A673 (cell line): ENCODE measurements at regions not wholly inside any gene's neighbourhood (a gene's known extent, or its start where the extent isn't known, plus 50 kb on each side); places are given as distances from the start of the nearest gene placed in this dataset.

Source experiments
- BruUV-seq: library from RNA; stranded (reverse); fragments of 400-500 nt; replicated peaks from 2 replicates; lab custom pipeline; 2021; lab: Mats Ljungman, UMichigan
- CTCF ChIA-PET: fragments of 300-600 bp; sonication (Branson Sonifier 250); formaldehyde crosslinking; loops from one replicate; lab custom pipeline; 2022; ENCODE audit warnings: antibody characterized with exemption; lab: Charles Lee
- POLR2A ChIA-PET: fragments of 300-600 bp; sonication (Branson Sonifier 250); formaldehyde crosslinking; loops from one replicate; lab custom pipeline; 2022; ENCODE audit warnings: antibody characterized with exemption; ENCODE audit not compliant: low non-redundant PET; lab: Charles Lee
- DNase-seq: peaks from one replicate; pipeline ENCODE4 v3.0.0-alpha.2; 2015; ENCODE audit warnings: low spot score
- H3K27ac ChIP-seq: fragments of 200-600 bp; sonication (generic); 2 replicates; pipeline ENCODE4 v1.5.1; 2016; ENCODE audit warnings: mixed run types, low read depth, mild to moderate bottlenecking, mixed read lengths, antibody characterized with exemption, low read length; ENCODE audit not compliant: poor library complexity, severe bottlenecking
- H3K27me3 ChIP-seq: fragments of 200-600 bp; sonication (generic); replicated peaks from 2 replicates; pipeline ENCODE4 v1.6.1; 2017; ENCODE audit warnings: mixed run types, low read depth, mild to moderate bottlenecking, mixed read lengths, antibody characterized with exemption, low read length; ENCODE audit not compliant: insufficient read depth, poor library complexity
- H3K36me3 ChIP-seq: fragments of 200-600 bp; sonication (generic); 2 replicates; pipeline ENCODE4 v1.6.1; 2016; ENCODE audit warnings: mixed run types, mild to moderate bottlenecking, mixed read lengths, antibody characterized with exemption, low read length; ENCODE audit not compliant: insufficient read depth, poor library complexity, severe bottlenecking
- H3K4me1 ChIP-seq: fragments of 200-600 bp; sonication (generic); 2 replicates; pipeline ENCODE4 v1.6.1; 2017; ENCODE audit warnings: mixed run types, mild to moderate bottlenecking, mixed read lengths, antibody characterized with exemption, low read length; ENCODE audit not compliant: insufficient read depth, poor library complexity, severe bottlenecking
- H3K4me3 ChIP-seq: fragments of 200-600 bp; sonication (generic); 2 replicates; pipeline ENCODE4 v1.5.1; 2016; ENCODE audit warnings: low read depth, mixed run types, mild to moderate bottlenecking, mixed read lengths, low read length; ENCODE audit not compliant: poor library complexity, severe bottlenecking
- H3K9me3 ChIP-seq: fragments of 200-600 bp; sonication (generic); 2 replicates; pipeline ENCODE4 v1.6.1; 2016; ENCODE audit warnings: mixed run types, low read depth, mild to moderate bottlenecking, mixed read lengths, antibody characterized with exemption, low read length; ENCODE audit not compliant: poor library complexity, severe bottlenecking
- EZH2 ChIP-seq: fragments of 200-600 bp; sonication (generic); IDR thresholded peaks from 2 replicates; pipeline ENCODE4 v1.6.1; 2017; ENCODE audit warnings: borderline replicate concordance, low read depth, mild to moderate bottlenecking, mixed read lengths, antibody characterized with exemption, low read length; ENCODE audit not compliant: poor library complexity, severe bottlenecking
- intact Hi-C: fragments of 100-400 bp; cut with micrococcal nuclease; formaldehyde crosslinking; loops from one replicate; pipeline ENCODE4 v1.10.0; 2022; ENCODE audit not compliant: unreplicated experiment
- TF ChIP-seq, protein P1 (sequence below): fragments of 300-800, 200-600 bp; sonication (generic); conservative IDR thresholded peaks from 2 replicates; pipeline ENCODE4 v1.5.1; 2017; ENCODE audit warnings: low read depth, mild to moderate bottlenecking, antibody characterized with exemption, low read length, moderate library complexity, mixed read lengths

DNA sequence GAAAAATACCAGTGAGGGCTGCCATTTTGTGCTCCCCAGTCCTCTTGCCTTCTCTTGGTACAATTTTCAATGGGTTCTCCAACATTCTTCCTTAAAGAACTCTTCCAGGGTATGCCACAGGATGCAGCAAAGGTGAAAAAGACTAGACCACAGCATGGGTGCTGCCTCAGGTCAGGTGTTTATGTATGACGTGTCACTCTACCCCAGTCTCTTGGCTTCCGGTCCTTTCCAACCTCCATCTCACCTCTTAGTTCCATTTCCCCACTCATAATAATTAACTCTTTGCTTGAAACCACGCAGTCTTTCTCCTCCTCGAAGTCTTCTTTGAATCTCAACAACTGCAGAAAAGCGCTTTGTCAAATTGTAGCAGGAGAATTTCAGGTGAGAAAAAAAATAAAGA, 104.7 kb upstream of the TBC1D5 start:
- no peak for DNase-seq
- no peaks in the 10 kb centered on the region for H3K36me3 ChIP-seq
- H3K4me1 ChIP-seq, result no peaks in the 10 kb centered on the region
- intact Hi-C loops, result loop anchor here (10.0 kb wide), 1 partner anchor 1242 kb away; the partner anchor contains the start of gene DAZL
- H3K27ac ChIP-seq, result no peak overlapping the region
- no peaks in the 10 kb centered on the region for H3K9me3 ChIP-seq
- H3K4me3 ChIP-seq, result no peak overlapping the region
- no peaks in the 10 kb centered on the region for H3K27me3 ChIP-seq
- ChIA-PET CTCF (no interaction called here), POLR2A (no interaction called here)
- TF ChIP-seq EZH2, result no peak
- TF ChIP-seq, protein P1, sequence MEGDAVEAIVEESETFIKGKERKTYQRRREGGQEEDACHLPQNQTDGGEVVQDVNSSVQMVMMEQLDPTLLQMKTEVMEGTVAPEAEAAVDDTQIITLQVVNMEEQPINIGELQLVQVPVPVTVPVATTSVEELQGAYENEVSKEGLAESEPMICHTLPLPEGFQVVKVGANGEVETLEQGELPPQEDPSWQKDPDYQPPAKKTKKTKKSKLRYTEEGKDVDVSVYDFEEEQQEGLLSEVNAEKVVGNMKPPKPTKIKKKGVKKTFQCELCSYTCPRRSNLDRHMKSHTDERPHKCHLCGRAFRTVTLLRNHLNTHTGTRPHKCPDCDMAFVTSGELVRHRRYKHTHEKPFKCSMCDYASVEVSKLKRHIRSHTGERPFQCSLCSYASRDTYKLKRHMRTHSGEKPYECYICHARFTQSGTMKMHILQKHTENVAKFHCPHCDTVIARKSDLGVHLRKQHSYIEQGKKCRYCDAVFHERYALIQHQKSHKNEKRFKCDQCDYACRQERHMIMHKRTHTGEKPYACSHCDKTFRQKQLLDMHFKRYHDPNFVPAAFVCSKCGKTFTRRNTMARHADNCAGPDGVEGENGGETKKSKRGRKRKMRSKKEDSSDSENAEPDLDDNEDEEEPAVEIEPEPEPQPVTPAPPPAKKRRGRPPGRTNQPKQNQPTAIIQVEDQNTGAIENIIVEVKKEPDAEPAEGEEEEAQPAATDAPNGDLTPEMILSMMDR, result no peak
- no TSS peak for BruUV-seq

DNA sequence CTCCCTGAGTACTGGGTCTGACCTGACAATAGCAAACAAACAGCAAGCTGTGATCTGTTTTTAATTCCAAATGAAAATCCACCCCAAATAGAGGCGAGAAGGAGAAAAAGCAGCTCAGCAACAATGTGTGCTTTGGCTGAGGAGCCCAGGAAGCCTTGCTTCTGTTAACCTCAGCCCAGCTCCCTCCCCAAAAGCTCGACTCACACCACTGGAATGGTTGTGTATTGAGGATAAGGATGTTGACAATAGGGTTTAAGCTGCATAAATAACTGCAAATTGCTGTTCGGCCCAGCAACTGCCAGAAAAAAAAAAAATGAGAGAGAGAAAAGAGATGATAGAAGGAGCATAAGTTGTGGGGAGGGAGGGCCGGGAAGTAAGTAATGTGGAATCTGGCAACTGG, 104.0 kb upstream of the TBC1D5 start:
- POLR2A ChIA-PET, result no interaction called here
- Histone ChIP-seq H3K9me3 (no peaks in the 10 kb centered on the region), H3K27ac (no peak overlapping the region), H3K36me3 (no peaks in the 10 kb centered on the region), H3K4me3 (no peak overlapping the region), H3K4me1 (no peaks in the 10 kb centered on the region), H3K27me3 (no peaks in the 10 kb centered on the region)
- DNase-seq, result no peak
- CTCF ChIA-PET, result no interaction called here
- no peak for TF ChIP-seq EZH2
- TF ChIP-seq, protein P1, result no peak
- intact Hi-C loops, result loop anchor here (10.0 kb wide), 1 partner anchor 1242 kb away; the partner anchor contains the start of gene DAZL
- BruUV-seq, result no TSS peak

DNA sequence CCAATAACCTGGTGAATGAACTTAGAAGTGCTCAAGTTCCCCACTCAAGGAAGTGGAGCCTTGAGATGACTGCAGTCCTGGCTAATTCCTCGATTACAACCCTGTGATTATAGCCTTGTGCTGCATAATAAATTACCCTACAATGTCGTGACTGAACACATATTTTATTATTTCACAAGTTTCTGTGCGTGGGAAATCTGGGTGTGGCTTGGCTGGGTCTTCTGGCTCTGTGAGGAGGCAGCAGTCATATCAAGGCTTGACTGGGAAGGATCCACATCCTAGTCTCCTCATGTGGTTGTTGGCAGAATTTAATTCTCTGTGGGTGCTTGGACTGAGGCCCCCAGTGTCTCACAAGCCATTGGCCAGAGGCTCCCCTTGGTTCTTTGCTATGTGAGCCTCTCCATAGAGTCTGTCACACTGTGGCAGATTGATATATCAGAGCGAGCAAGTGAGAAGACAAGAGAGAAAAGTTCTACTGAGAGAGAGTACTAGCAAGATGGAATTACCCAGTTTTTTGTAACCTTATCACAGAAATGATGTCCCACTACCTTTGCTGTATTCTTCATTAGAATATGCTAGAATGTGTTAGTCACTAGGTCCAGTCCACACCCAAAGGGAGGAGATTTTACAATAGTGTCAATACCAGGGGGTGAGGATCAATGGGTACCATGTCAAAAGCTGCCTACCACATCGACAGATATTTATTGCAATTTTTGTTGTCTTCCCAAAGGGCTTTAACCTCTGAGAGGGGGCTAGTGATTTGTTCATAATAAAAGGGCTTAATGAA, 102.8 kb upstream of the TBC1D5 start:
- BruUV-seq, result no TSS peak
- CTCF ChIA-PET, result no interaction called here

More for the DNA sequence above, 102.8 kb upstream of the TBC1D5 start:
- no peaks in the 10 kb centered on the region for H3K9me3 ChIP-seq
- intact Hi-C loops, result loop anchor here (10.0 kb wide), 1 partner anchor 1240 kb away; the partner anchor contains the start of gene DAZL
- no peak overlapping the region for H3K4me3 ChIP-seq
- H3K27ac ChIP-seq, result no peak overlapping the region
- H3K36me3 ChIP-seq, result no peaks in the 10 kb centered on the region
- DNase-seq, result no peak
- no peaks in the 10 kb centered on the region for H3K4me1 ChIP-seq
- TF ChIP-seq EZH2, result no peak
- TF ChIP-seq, protein P1, result no peak
- H3K27me3 ChIP-seq, result no peaks in the 10 kb centered on the region
- POLR2A ChIA-PET, result no interaction called here
